ENCODE measurements at regions not wholly inside any gene's neighbourhood (a gene's known extent, or its start where the extent isn't known, plus 50 kb on each side); places are given as distances from the start of the nearest gene placed in this dataset.

GRCh38 chr18:51287818-51288508 lies 90.5 kb upstream of the MEX3C start:
- H3K27me3 Mint-ChIP-seq: peaks cover 6% of the 10 kb centered on the region
- H3K4me1 Mint-ChIP-seq: no peaks in the 10 kb centered on the region
- H3K4me3 Mint-ChIP-seq: no peak overlapping the region
- H3K36me3 Mint-ChIP-seq (ENCODE audit: low read depth): no peaks in the 10 kb centered on the region
- no peak overlapping the region for H3K27ac Mint-ChIP-seq
- ATAC-seq (replicated peaks): no peak
- no peaks in the 10 kb centered on the region for H3K9me3 Mint-ChIP-seq

GRCh38 chr18:51288582-51288981 lies 91.1 kb upstream of the MEX3C start:
- no peak for ATAC-seq (replicated peaks)
- no peaks in the 10 kb centered on the region for H3K9me3 Mint-ChIP-seq
- H3K27ac Mint-ChIP-seq: no peak overlapping the region
- H3K27me3 Mint-ChIP-seq: peaks cover 8% of the 10 kb centered on the region
- no peaks in the 10 kb centered on the region for H3K36me3 Mint-ChIP-seq (ENCODE audit: low read depth)
- H3K4me1 Mint-ChIP-seq: no peaks in the 10 kb centered on the region
- H3K4me3 Mint-ChIP-seq: no peak overlapping the region

GRCh38 chr18:51290860-51291259 lies 93.4 kb upstream of the MEX3C start:
- Mint-ChIP-seq H3K4me1 (no peaks in the 10 kb centered on the region), H3K9me3 (no peaks in the 10 kb centered on the region), H3K27me3 (peaks cover 13% of the 10 kb centered on the region), H3K27ac (no peak overlapping the region), H3K4me3 (no peak overlapping the region), H3K36me3 (ENCODE audit: low read depth) (no peaks in the 10 kb centered on the region)
- ATAC-seq (replicated peaks): no peak

DNA sequence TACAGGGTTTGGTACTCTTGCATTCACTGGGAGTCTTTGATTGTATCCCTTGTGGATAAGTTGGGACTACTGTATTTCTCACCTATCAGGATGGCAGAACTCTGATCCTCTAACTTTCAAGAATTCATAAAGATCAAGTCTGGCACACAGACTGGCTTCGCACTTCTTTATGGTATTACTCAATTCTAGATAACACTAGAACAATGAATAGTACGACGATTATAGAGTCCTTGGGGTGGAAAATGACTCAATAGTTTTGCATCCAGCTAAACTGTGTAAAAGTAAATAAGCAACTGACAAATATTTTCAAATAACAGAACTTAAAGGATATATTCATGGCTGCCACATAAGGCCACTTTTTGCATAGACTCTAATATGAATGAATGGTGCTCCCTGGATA lies 103.4 kb upstream of the MEX3C start:
- Mint-ChIP-seq H3K27me3 (peaks cover 15% of the 10 kb centered on the region), H3K4me1 (no peaks in the 10 kb centered on the region), H3K36me3 (ENCODE audit: low read depth) (no peaks in the 10 kb centered on the region), H3K9me3 (peaks cover 2% of the 10 kb centered on the region), H3K27ac (no peak overlapping the region), H3K4me3 (no peak overlapping the region)
- peak; percentile 19 for ATAC-seq (replicated peaks)

GRCh38 chr18:51301376-51301775 lies 103.9 kb upstream of the MEX3C start:
- H3K4me3 Mint-ChIP-seq: no peak overlapping the region
- peaks cover 19% of the 10 kb centered on the region for H3K27me3 Mint-ChIP-seq
- no peaks in the 10 kb centered on the region for H3K36me3 Mint-ChIP-seq (ENCODE audit: low read depth)
- H3K9me3 Mint-ChIP-seq: peaks cover 6% of the 10 kb centered on the region
- no peak overlapping the region for H3K27ac Mint-ChIP-seq
- no peaks in the 10 kb centered on the region for H3K4me1 Mint-ChIP-seq
- no peak for ATAC-seq (replicated peaks)

GRCh38 chr18:51316677-51317076 lies 119.2 kb upstream of the MEX3C start:
- Mint-ChIP-seq H3K4me3 (no peak overlapping the region), H3K36me3 (ENCODE audit: low read depth) (no peaks in the 10 kb centered on the region), H3K27me3 (peaks cover 9% of the 10 kb centered on the region), H3K4me1 (no peaks in the 10 kb centered on the region), H3K27ac (no peak overlapping the region), H3K9me3 (peaks cover 4% of the 10 kb centered on the region)
- no peak for ATAC-seq (replicated peaks)

- no peaks in the 10 kb centered on the region for H3K9me3 Mint-ChIP-seq
- no peak overlapping the region for H3K27ac Mint-ChIP-seq
- no peak for ATAC-seq (replicated peaks)
- no peaks in the 10 kb centered on the region for H3K4me1 Mint-ChIP-seq
- H3K4me3 Mint-ChIP-seq: no peak overlapping the region
- H3K27me3 Mint-ChIP-seq: peaks cover 11% of the 10 kb centered on the region
- no peaks in the 10 kb centered on the region for H3K36me3 Mint-ChIP-seq (ENCODE audit: low read depth)
Measured at GRCh38 chr18:51321696-51322095, 124.2 kb upstream of the MEX3C start.

GRCh38 chr18:51323961-51324360 lies 126.5 kb upstream of the MEX3C start:
- Mint-ChIP-seq H3K4me1 (no peaks in the 10 kb centered on the region), H3K4me3 (no peak overlapping the region), H3K36me3 (ENCODE audit: low read depth) (no peaks in the 10 kb centered on the region), H3K27ac (no peak overlapping the region), H3K9me3 (no peaks in the 10 kb centered on the region), H3K27me3 (peaks cover 11% of the 10 kb centered on the region)
- ATAC-seq (replicated peaks): no peak

DNA sequence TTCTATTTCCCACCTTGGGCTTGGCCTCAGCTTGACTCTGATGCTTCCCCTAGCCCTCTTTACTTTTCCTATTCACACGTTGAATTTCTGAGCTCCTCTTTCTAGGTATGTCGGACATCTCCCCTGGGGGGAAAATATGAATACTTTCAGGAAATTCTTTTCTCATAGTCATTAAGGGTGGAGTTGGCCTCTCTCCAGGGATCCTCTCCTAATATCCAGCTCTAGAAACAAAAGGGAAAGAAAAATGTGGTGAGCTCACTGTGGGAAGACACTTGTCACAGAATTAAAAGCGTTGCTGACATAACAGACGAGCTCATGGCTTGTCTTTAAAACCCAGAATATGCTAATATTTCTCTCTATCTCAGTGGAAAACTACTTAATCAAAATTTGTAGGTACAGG lies 132.7 kb upstream of the MEX3C start:
- H3K27ac Mint-ChIP-seq: no peak overlapping the region
- H3K27me3 Mint-ChIP-seq: peaks cover 16% of the 10 kb centered on the region
- no peaks in the 10 kb centered on the region for H3K9me3 Mint-ChIP-seq
- H3K36me3 Mint-ChIP-seq (ENCODE audit: low read depth): no peaks in the 10 kb centered on the region
- no peak overlapping the region for H3K4me3 Mint-ChIP-seq
- no peak for ATAC-seq (replicated peaks)
- H3K4me1 Mint-ChIP-seq: no peaks in the 10 kb centered on the region

DNA sequence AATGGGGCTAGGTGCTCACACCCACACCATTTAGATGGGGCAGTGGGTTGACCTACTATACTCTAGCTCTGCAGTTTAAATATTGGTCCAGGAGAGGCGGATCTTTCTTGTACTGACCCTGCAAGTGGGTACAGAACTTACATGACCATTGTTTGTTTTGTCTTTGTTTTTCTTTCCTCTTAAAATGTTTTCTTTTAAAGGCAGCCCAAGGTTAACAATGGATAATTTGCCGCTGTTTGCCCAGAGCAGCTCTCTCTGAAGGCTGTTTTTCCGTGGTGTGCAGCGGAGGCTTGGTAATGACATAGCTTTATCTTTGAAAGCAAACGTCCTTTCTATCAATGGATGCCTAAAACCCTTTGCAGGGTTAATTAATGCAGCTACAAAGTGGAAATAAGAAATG lies 133.3 kb upstream of the MEX3C start:
- H3K9me3 Mint-ChIP-seq: no peaks in the 10 kb centered on the region
- H3K4me1 Mint-ChIP-seq: no peaks in the 10 kb centered on the region
- no peak for ATAC-seq (replicated peaks)
- no peak overlapping the region for H3K27ac Mint-ChIP-seq
- H3K4me3 Mint-ChIP-seq: no peak overlapping the region
- H3K36me3 Mint-ChIP-seq (ENCODE audit: low read depth): no peaks in the 10 kb centered on the region
- H3K27me3 Mint-ChIP-seq: peaks cover 16% of the 10 kb centered on the region

DNA sequence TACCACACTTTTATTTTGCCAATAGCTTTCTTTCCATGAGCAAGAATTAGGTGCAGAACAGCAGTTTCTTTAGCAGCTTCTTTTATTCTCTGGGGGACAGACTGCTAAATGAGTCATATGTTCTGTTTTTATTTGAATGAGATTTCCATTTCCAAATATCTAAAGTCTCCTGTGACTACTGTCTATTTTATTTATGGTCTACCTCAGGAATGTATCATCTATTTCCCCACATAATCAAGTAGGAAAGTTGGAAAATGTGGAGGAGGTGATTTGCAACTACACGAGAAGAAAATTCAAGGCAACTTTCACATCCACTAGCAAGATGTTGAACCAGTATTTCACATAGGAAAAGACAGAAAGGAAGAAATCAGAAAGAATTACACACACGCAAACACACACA lies 139.9 kb upstream of the MEX3C start:
- Mint-ChIP-seq H3K27me3 (peaks cover 13% of the 10 kb centered on the region), H3K9me3 (no peaks in the 10 kb centered on the region), H3K36me3 (ENCODE audit: low read depth) (no peaks in the 10 kb centered on the region), H3K4me1 (no peaks in the 10 kb centered on the region), H3K27ac (no peak overlapping the region), H3K4me3 (no peak overlapping the region)
- ATAC-seq (replicated peaks): no peak

DNA sequence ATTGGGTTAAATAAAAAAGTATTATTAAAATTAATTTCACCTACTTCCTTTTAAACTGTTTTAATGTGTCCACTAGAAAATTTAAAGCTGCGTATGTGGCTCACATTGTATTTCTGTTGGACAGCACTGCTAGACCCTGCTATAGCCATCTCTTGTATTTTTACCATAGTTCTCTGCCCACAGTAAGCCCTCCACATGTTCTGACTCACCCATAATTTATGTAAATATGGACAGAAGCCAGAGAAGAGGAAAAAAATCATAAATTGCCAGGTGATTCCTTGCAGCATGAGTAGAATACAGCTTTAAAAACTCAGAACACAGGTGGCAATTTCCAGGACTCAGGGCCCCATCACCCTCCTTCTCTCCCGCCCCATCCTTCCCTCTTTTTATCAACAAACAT lies 142.4 kb upstream of the MEX3C start:
- Mint-ChIP-seq H3K4me1 (no peaks in the 10 kb centered on the region), H3K36me3 (ENCODE audit: low read depth) (no peaks in the 10 kb centered on the region)

GRCh38 chr18:51340332-51340731 lies 142.9 kb upstream of the MEX3C start:
- no peak overlapping the region for H3K4me3 Mint-ChIP-seq
- no peaks in the 10 kb centered on the region for H3K4me1 Mint-ChIP-seq
- no peak for ATAC-seq (replicated peaks)
- peaks cover 13% of the 10 kb centered on the region for H3K27me3 Mint-ChIP-seq
- H3K27ac Mint-ChIP-seq: no peak overlapping the region
- no peaks in the 10 kb centered on the region for H3K9me3 Mint-ChIP-seq
- no peaks in the 10 kb centered on the region for H3K36me3 Mint-ChIP-seq (ENCODE audit: low read depth)

More for the DNA sequence above, 142.4 kb upstream of the MEX3C start:
- H3K27ac Mint-ChIP-seq: no peak overlapping the region
- ATAC-seq (replicated peaks): no peak
- peaks cover 13% of the 10 kb centered on the region for H3K27me3 Mint-ChIP-seq
- H3K9me3 Mint-ChIP-seq: no peaks in the 10 kb centered on the region
- no peak overlapping the region for H3K4me3 Mint-ChIP-seq

GRCh38 chr18:51342815-51343214 lies 145.3 kb upstream of the MEX3C start:
- peak; percentile 62 for ATAC-seq (replicated peaks)

DNA sequence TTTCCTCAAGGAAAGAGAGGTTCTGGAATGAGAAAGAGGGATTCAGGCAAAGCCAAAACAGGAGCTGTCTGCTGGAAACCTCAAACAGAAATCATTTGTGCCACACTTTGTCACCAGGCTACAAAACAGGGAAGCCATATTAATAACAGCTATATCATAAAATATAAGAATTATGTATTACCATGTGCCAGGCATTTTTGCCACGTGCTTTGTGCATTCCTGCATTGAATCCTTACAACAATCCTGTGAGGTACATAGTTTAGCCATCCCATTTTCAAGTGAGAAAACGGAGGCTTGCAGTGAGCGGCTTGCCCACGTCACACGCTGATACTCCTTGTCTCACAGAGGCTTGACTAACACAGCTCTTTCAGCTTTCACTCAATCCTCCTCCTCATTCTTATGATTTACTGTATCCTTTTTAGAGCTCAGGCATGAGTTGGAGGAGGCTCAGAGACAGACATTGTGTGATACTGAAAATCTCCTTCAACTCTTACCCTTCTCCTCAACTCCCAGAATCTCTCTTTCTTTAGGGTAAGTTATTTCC lies 148.4 kb upstream of the MEX3C start:
- no peak overlapping the region for H3K4me3 Mint-ChIP-seq
- no peak for ATAC-seq (replicated peaks)
- peaks cover 4% of the 10 kb centered on the region for H3K9me3 Mint-ChIP-seq
- H3K4me1 Mint-ChIP-seq: no peaks in the 10 kb centered on the region
- H3K27me3 Mint-ChIP-seq: peaks cover 13% of the 10 kb centered on the region
- H3K27ac Mint-ChIP-seq: no peak overlapping the region
- no peaks in the 10 kb centered on the region for H3K36me3 Mint-ChIP-seq (ENCODE audit: low read depth)

More at GRCh38 chr18:51342815-51343214, 145.3 kb upstream of the MEX3C start:
- no peaks in the 10 kb centered on the region for H3K36me3 Mint-ChIP-seq (ENCODE audit: low read depth)
- no peak overlapping the region for H3K27ac Mint-ChIP-seq
- H3K4me1 Mint-ChIP-seq: no peaks in the 10 kb centered on the region
- H3K9me3 Mint-ChIP-seq: peaks cover 3% of the 10 kb centered on the region
- no peak overlapping the region for H3K4me3 Mint-ChIP-seq
- peaks cover 8% of the 10 kb centered on the region for H3K27me3 Mint-ChIP-seq

Data from activated T-helper 17 cell treated with anti-CD3 and anti-CD28 coated beads, Interleukin-2, amount 50 U/mL, for 72 hours (primary cell).